PFSK-1 (cell line): ENCODE measurements at regions not wholly inside any gene's neighbourhood (a gene's known extent, or its start where the extent isn't known, plus 50 kb on each side); places are given as distances from the start of the nearest gene placed in this dataset.

Source experiments
- POLR2AphosphoS5 ChIP-seq: IDR thresholded peaks from 2 replicates; pipeline ENCODE4 v1.6.1; 2012; ENCODE audit warnings: low read depth, mild to moderate bottlenecking, control low read depth, low read length, moderate library complexity
- REST ChIP-seq, 2 experiments: IDR thresholded peaks; 2 replicates each; pipeline versions ENCODE4 v1.6.1 to v1.8.0; 2011 to 2012; ENCODE audit warnings: low read depth in 2 of 2, low read length in 2 of 2, control low read depth in 1 of 2, inconsistent platforms in 1 of 2, mild to moderate bottlenecking in 1 of 2, moderate library complexity in 1 of 2; ENCODE audit not compliant: insufficient read depth in 1 of 2
- TAF1 ChIP-seq: IDR thresholded peaks from 2 replicates; pipeline ENCODE4 v1.6.1; 2012; ENCODE audit warnings: low read length, control low read depth, borderline replicate concordance; ENCODE audit not compliant: insufficient read depth

GRCh38 chr9:107681988-107682387 lies 192.4 kb upstream of the KLF4 start:
- TF ChIP-seq REST (IDR thresholded peaks at IDR 0.05; ENCODE audit: insufficient read depth in 1 of 2, low read depth in 2 of 2, low read length in 2 of 2) (no peak), POLR2AphosphoS5 (no peak), TAF1 (no peak)
